Esophagus squamous epithelium (tissue), 5 donors: ENCODE measurements at regions not wholly inside any gene's neighbourhood (a gene's known extent, or its start where the extent isn't known, plus 50 kb on each side); places are given as distances from the start of the nearest gene placed in this dataset.

Experiments used
- DNase-seq: peaks from one replicate; lab custom pipeline; 2025; lab: John Stamatoyannopoulos, UW
- H3K27ac ChIP-seq, 4 donors: fragments of 200-600 bp; sonication (generic); one replicate each; pipeline ENCODE4 v1.5.1; 2016 to 2019; ENCODE audit warnings: mild to moderate bottlenecking in 1 of 4
- H3K27me3 ChIP-seq, 4 donors: fragments of 200-600 bp; sonication (generic); 1 replicate in 3 of 4; 2 replicates in 1 of 4; pipeline versions ENCODE4 v1.5.1 to v1.6.0; 2017 to 2021; ENCODE audit warnings: antibody characterized with exemption in 1 of 4
- H3K36me3 ChIP-seq, 3 donors: fragments of 200-600 bp; sonication (generic); one replicate each; pipeline ENCODE4 v1.5.1; 2016 to 2019
- H3K4me1 ChIP-seq, 3 donors: fragments of 200-600 bp; sonication (generic); one replicate each; pipeline ENCODE4 v1.5.1; 2017 to 2019
- H3K4me3 ChIP-seq, 4 donors: fragments of 200-600 bp; sonication (generic); 1 replicate in 3 of 4; 2 replicates in 1 of 4; pipeline ENCODE4 v1.5.1; 2016 to 2019; ENCODE audit warnings: mild to moderate bottlenecking in 2 of 4, moderate library complexity in 1 of 4
- H3K9me3 ChIP-seq, 3 donors: fragments of 200-600 bp; sonication (generic); one replicate each; pipeline ENCODE4 v1.5.1; 2016 to 2019
- CTCF ChIP-seq, 6 experiments: fragments of 450-650 bp in 4 of 6; fragments of 200-600 bp in 2 of 6; sonication (generic) in 2 of 6; IDR thresholded peaks; one replicate each; pipeline ENCODE4 v1.5.1; 2016 to 2019; ENCODE audit warnings: antibody characterized with exemption in 6 of 6, mild to moderate bottlenecking in 4 of 6, moderate library complexity in 4 of 6
- POLR2A ChIP-seq, 4 donors: fragments of 450-650 bp; IDR thresholded peaks; one replicate each; pipeline ENCODE4 v1.6.1; 2017; ENCODE audit warnings: antibody characterized with exemption in 4 of 4, mild to moderate bottlenecking in 4 of 4, moderate library complexity in 3 of 4
- WGBS, 2 donors: methylation state at CpG; one replicate each; pipeline ENCODE4 v1.1.5; 2018; 5-methylcytosine and 5-hydroxymethylcytosine counted together
- intact Hi-C: fragments of 100-400 bp; cut with DNase I; formaldehyde crosslinking; loops from one replicate; pipeline ENCODE4 v1.15.0; 2022
- donor health status: DM: yes; HTN: yes; CAD: no.

- H3K4me1 ChIP-seq: no peaks in the 10 kb centered on the region
Observed at GRCh38 chr2:12870692-12871091, 154.0 kb downstream of the TRIB2 start.

GRCh38 chr2:12871694-12872315, 155.1 kb downstream of the TRIB2 start:
- no peak for DNase-seq

More at GRCh38 chr2:12870692-12871091, 154.0 kb downstream of the TRIB2 start:
- 75 to 100% methylated on average over 1 of the region's 1 CpG for WGBS, 2 donors
- Histone ChIP-seq H3K27ac (no peak overlapping the region), H3K4me3 (no peak overlapping the region), H3K9me3 (no peaks in the 10 kb centered on the region), H3K27me3 (no peaks in the 10 kb centered on the region), H3K36me3 (no peaks in the 10 kb centered on the region)
- no peak for TF ChIP-seq CTCF (IDR thresholded peaks at IDR 0.05)
- TF ChIP-seq POLR2A (IDR thresholded peaks at IDR 0.05): no peak
- no peak for DNase-seq
- intact Hi-C loops: no loop called here

DNA sequence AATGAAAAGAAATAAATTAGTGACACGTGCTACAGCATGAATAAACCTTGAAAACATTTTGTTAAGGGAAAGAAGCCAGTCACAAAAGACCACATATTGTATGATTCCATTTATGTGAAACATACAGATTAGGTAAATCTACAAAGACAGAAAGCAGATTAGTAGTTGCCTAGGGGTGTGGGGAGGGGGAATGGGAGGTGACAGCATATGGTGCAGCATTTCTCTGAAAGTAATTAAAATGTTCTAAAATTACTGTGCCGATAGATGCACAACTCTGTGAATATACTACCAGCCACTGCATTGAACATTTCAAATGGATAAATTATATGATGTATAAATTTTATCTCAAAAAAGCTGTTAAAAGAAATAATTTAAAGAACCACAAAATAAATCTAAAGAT, 161.0 kb downstream of the TRIB2 start:
- H3K27me3 ChIP-seq: no peaks in the 10 kb centered on the region
- H3K4me1 ChIP-seq: no peaks in the 10 kb centered on the region
- no peaks in the 10 kb centered on the region for H3K36me3 ChIP-seq
- H3K9me3 ChIP-seq: no peaks in the 10 kb centered on the region
- TF ChIP-seq CTCF (IDR thresholded peaks at IDR 0.05): no peak
- TF ChIP-seq POLR2A (IDR thresholded peaks at IDR 0.05): no peak
- WGBS, 2 donors: 66 to 82% methylated on average over 2 of the region's 2 CpGs
- H3K4me3 ChIP-seq: no peak overlapping the region
- intact Hi-C loops: no loop called here
- no peak for DNase-seq
- H3K27ac ChIP-seq: no peak overlapping the region

More at GRCh38 chr2:12871694-12872315, 155.1 kb downstream of the TRIB2 start:
- no peak overlapping the region for H3K27ac ChIP-seq
- no peak for TF ChIP-seq CTCF (IDR thresholded peaks at IDR 0.05)
- no peak for TF ChIP-seq POLR2A (IDR thresholded peaks at IDR 0.05)
- 93 to 94% methylated on average over 6 of the region's 6 CpGs for WGBS, 2 donors
- H3K9me3 ChIP-seq: no peaks in the 10 kb centered on the region
- no peaks in the 10 kb centered on the region for H3K36me3 ChIP-seq
- H3K27me3 ChIP-seq: no peaks in the 10 kb centered on the region
- intact Hi-C loops: no loop called here
- H3K4me3 ChIP-seq: no peak overlapping the region
- H3K4me1 ChIP-seq: no peaks in the 10 kb centered on the region

DNA sequence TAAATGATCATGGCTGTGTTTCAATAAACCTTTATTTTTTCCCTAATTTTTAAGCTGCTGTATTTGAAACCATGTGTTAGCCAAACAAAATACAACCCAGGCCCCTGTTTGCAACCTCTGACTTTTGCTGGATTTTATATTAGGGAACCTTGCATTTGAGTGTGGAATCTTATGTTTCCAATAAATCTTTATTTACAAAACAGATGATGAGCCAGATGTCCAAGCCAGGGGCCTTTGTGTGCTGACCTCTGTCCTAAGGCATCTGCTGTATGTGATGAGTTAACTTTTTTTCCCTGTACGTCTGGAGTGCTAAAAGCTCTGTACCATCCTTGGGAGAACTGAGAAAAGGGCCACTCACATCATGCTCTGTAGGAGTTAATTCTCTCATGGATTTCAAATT, 162.9 kb downstream of the TRIB2 start:
- TF ChIP-seq POLR2A (IDR thresholded peaks at IDR 0.05): no peak
- TF ChIP-seq CTCF (IDR thresholded peaks at IDR 0.05): no peak
- Histone ChIP-seq H3K27me3 (no peaks in the 10 kb centered on the region), H3K27ac (no peak overlapping the region), H3K4me3 (no peak overlapping the region), H3K4me1 (peaks cover 0 to 5% (median 4%) of the 10 kb centered on the region in 3 donors), H3K9me3 (no peaks in the 10 kb centered on the region), H3K36me3 (no peaks in the 10 kb centered on the region)
- WGBS, 2 donors: 57 to 83% methylated on average over 1 of the region's 1 CpG
- DNase-seq: no peak
- intact Hi-C loops: no loop called here

- DNase-seq: no peak
- WGBS, 2 donors: 90 to 93% methylated on average over 7 of the region's 7 CpGs
- H3K36me3 ChIP-seq: no peaks in the 10 kb centered on the region
- no peaks in the 10 kb centered on the region for H3K9me3 ChIP-seq
- no peaks in the 10 kb centered on the region for H3K27me3 ChIP-seq
- no peak overlapping the region for H3K27ac ChIP-seq
- H3K4me3 ChIP-seq: no peak overlapping the region
- H3K4me1 ChIP-seq: peaks cover 0 to 12% (median 7%) of the 10 kb centered on the region in 3 donors
- intact Hi-C loops: no loop called here
- TF ChIP-seq CTCF (IDR thresholded peaks at IDR 0.05): no peak
Observed at GRCh38 chr2:12881952-12882351, 165.2 kb downstream of the TRIB2 start.
